HG03571 (cell line): ENCODE measurements at regions not wholly inside any gene's neighbourhood (a gene's known extent, or its start where the extent isn't known, plus 50 kb on each side); places are given as distances from the start of the nearest gene placed in this dataset.
"Not testable (repeated sequence)": the region's sequence is repeated elsewhere in the genome, so short reads cannot be mapped to it uniquely, and the experiment has no call there.

Experiments
- ATAC-seq: cut with Tn5 transposase; IDR thresholded peaks from one replicate; pipeline ENCODE4 v1.9.1; 2021; ENCODE audit not compliant: unreplicated experiment

DNA sequence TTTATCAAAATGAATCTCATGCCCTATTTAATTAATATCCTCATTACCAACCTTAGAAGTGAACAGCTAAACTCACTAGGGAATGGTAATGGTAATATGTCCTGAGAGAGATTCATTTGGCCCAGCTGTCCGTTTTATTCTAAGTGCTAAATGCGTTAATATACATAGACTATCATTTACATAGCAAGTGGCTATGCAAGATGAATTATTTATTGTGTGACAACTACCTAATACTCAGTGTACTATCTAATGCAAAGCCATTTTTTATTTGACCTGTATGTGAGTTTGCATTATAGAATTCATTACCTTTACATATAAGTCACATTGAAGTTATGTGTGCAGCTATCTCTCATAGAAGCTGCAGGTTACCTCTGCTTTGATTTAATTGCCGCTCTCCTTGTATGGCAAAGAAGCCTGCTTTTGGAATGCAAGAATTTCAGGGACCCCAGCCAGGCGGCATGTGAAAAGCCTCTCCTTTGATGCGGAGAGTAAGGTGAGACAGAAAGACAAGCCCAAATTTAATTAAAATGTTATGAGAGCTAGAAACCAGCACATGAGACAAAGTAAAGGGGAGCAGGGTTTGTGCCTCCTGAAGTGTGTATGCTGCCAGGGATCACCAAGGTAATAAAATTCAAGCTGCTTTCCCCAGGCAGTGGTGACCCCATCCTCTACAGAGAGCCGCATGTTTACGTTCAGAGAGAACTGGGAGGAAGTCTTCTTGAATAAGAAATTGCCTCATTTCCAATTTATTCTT is 693.0 kb upstream of the MAP3K7 start:
- ATAC-seq: no peak

- no peak for ATAC-seq
These were observed 691.5 kb upstream of the MAP3K7 start for GRCh38 chr6:91278416-91278815.

DNA sequence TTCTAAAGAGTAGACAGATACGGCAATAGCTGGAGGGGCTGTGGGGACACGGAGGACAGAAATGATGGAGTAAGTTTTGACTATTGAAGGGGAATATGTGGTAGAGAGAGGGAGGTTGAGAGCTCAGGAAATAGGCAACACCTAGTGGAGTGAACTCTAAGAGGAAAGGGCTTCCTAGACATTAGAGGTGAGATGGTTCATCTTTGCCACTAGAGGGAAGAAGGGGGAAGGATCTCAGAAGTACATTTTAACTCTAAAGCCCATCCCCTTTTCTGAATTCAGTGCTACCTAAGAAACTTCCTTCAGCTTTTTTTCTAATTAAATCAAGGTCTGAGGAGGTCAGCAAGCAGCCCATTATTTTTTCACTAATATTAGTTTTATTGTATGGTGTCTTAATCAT is 689.4 kb upstream of the MAP3K7 start:
- no peak for ATAC-seq

DNA sequence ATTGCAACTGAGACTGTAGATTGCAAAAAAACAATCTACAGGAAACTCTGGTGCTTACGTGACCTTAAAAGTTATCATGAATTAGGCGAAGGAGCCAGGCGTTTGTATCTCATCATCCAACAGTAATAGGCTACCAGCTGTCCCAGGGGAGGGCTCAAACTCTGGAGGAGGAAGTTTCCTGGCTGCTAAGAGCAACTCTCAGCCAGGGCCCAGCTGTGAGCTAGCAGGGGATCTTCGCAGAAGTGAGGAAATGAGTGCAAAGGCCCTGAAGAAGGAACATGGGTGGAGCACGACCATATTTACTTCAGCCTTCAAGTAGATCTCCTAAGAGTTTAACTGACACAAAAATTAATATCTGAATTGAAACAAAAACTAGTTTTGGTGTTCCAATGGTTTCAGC is 686.9 kb upstream of the MAP3K7 start:
- no peak for ATAC-seq

DNA sequence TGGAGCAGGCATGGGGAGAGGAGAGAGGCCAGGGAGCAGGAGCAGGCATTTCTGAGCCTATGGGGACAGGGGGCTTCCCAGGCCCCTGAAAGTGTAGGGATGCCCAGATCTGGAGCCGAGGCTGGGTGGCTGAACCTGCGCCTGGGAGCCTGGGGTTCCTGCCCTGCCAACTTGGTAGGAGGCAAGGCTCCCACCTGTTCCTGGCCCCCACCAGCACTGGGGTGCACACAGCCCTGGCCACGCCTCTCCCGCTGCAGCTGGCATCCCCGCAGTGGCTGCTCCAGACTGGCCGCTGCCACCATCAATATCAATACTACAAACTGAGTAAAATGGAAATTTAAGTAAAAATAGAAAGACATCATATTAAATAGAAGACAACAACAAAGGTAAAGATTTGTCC is 684.9 kb upstream of the MAP3K7 start:
- no peak for ATAC-seq

DNA sequence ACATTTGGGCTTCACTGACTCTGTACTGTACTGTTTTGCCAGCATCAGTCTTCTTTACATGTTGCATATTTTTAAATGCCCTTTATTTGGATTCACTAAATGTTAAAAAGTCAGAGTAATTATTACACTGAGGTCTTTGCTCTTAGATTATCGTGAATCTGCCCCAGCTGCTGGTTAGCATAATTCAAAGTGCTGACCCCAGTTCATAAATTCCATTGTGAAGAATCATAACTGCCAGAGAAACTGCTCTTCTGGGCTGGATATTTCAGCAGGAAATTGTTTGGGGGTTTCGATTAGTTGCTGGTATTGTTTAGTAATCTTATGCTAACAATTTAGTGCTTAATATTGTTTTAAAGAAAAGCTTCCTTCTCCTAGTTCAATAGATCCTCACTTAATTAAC is 682.1 kb upstream of the MAP3K7 start:
- no peak for ATAC-seq

GRCh38 chr6:91267246-91267645 is 680.4 kb upstream of the MAP3K7 start:
- ATAC-seq: no peak

DNA sequence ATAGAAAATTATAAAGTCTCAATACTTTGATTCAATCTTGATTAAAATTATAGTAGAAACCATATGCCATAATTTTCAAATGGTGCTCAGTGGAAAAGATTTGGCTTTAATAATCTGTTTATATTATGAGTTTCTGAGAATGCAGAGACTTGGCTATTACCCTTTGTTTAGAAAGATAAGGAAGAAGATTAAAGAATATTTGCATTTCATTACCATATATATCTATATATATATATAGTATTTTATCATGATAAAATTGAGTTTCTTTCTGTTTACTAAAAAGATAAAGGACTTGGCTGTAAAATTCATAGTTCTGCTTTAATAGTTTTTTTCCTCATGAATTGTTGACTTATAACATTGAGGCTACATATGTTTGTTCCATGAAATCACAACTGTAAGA is 679.3 kb upstream of the MAP3K7 start:
- no peak for ATAC-seq

DNA sequence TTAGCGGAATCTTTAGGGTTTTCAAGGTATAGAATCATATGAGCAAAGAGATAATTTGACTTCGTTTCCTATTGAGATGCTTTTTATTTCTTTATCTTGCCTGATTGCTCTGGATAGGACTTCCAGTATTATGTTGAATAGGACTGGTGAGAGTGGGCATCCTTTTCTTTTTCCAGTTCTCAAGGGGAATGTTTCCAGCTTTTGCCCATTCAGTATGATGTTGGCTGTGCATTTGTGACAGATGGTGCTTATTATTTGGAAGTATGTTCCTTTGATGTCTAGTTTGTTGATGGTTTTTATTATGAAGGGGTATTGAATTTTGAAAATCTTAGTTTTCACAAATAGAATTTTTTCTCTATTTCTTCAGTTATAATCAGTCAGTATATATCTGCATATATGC is 656.6 kb upstream of the MAP3K7 start:
- ATAC-seq: no peak

DNA sequence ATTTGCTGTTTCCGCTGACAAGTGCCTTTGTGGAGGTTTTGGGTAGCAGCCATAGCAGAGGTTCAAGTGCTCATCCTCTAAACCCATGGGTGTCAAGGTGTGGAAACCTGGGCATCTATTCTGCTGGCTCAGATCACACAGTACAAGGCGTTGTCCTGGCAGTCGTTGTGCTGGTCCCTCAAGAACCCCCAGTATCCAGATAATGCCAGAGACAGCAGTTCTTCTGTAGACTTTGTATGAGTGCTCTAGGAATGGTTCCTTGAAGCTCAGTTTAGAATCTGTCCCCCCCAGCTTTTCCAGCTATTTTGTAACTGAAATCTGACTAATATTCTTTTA is 655.7 kb upstream of the MAP3K7 start:
- no peak for ATAC-seq

DNA sequence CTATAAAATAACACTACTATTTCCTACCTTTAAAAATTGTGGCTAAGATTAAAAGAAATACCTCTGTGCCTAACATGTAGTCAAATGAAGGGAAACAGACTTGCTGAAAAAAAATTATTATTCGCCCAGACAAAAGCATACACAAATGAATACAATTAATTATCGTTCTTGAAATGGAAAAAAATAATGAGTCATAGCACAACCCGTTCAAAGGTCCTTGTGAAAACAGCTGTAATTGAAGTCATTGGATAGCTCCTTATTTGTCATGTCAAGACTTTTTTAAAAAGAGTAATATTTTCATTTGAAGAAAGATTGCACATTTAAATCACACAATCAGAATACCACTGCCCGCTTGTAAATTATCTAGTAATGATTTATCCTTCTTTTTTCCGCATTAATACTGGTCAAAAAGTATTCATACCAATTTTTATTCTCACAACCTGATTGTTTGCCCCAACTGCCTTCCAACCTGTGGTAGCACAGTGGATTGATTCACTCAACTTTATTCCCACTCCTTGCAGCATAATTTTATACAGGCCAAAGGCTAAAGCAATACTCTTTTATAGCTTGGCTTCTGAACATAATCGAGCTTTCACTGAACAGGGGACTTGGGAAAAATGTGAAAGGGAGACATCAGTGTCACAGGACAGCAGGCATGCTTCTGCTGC is 655.2 kb upstream of the MAP3K7 start:
- no peak for ATAC-seq

- no peak for ATAC-seq
These were observed 654.2 kb upstream of the MAP3K7 start for GRCh38 chr6:91240878-91241603.

DNA sequence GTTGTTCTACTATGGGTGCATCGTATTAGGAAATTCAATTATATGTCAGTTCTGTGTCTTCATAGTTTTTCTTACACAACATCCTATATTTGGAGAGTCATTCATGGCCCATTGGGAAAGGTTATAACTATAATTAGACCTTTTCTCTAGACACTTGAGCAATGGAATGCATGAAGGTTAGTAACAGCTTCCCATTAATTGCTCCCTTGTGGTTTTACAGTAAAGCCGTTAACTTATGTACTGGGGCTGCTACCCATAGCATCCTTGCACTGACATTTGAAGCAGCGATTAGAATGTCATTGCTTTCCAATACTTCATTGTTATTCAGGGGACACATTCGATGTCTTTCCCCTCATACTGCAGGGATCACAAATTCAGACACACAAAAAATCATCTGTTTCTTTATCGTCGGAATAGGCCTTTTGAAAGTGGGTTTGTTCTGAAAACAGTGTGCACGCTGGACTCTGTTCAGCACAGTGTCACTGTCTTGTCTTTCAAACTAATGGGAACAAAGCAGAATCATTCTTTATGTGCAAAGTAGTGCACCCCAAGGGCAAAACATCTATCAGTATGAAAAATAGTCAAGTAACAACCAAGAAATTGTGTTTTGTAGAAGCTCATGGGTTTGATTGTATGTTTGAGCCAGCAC is 634.3 kb upstream of the MAP3K7 start:
- ATAC-seq: no peak

DNA sequence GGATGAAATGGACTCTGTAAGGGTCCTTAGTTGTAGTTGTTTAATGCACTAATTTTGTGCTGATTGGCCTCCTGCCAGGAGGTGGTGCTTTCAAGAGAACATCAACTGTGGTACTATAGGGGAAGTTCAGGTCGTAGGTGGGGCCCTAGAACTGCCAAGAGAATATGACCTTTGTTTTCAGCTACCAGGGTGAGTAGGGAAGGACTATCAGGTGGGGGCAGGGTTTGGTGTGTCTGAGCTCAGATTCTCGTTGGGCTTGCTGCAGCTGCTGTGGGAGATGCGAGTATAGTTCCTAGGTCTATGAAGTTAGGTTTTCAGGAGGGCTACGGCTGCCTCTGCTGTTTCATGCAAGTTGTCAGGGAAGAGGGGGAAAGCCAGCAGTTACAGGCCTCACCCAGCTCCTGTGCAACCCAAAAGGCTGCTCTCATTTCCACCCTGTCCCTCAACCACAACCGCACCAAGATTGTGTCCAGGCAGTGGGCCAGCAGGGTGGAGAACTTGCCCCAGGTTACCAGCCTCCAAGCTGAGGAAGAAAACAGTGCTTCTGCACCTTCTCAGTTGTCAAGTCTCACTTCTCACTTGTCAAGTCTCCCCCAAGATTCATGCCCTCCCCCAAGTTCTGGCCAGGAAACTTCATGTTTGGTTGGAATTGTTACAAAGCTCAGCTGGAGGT is 626.5 kb upstream of the MAP3K7 start:
- ATAC-seq: no peak

DNA sequence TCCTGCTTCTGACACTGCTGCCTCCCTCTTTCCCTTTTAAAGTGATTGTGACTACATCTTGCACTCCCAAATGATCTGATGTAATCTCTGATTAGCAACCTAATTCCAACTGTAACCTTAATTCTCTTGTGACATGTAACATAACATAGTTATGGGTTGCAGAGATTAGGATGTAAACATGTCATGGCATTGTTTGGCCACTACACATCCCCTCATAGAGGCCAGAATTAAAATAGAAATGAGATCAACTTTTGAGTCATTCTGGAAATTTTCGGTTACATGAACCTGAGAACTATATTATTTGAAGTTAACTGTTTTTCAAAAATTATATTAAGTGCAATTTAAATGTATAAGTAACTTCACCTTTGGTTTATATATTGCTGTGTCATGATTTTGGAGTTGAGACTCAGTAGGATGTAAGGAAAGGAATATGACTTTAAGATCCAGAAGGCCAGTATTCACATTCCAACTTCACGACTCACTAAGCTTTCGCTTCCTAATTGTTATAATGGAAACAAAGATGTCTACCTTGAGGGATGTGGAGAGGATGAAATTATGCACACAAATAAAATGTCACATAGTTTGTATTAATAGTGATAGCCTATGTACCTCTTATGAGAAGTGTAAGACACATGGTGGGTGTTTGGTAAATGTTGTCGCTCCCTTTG is 611.9 kb upstream of the MAP3K7 start:
- no peak for ATAC-seq

- ATAC-seq: no peak
These were observed 609.9 kb upstream of the MAP3K7 start for GRCh38 chr6:91196729-91197128.

DNA sequence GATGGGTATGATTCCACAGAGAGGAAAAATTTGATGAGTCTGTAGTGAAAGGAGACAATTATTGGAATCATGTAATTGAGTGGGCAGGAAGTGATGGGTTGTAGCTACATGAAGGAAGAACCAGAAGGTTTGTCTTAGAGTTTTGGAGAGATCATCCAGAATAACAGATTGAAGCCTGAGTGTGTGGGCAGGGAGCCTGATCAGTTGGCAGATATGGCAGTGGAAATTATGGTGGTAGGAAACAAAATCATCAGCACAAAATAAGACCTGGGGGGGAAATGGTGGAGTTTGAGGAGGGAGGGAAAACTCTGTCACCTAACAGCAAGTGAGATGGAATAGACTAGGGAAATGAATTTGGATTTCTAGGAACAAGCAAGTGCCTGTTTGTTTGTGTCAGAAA is 606.6 kb upstream of the MAP3K7 start:
- no peak for ATAC-seq

DNA sequence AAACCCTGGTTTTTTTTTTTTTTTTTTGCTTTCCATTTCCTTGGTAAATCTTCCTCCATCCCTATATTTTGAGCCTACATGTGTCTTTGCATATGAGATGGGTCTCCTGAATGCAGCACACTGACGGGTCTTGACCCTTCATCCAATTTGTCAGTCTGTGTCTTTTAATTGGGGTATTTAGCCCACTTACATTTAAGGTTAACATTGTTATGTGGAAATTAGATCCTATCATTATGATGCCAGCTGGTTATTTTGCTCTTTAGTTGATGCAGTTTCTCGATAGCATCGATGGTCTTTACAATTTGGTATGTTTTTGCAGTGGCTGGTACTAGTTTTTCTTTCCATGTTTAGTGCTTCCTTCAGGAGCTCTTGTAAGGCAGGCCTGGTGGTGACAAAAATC is 603.2 kb upstream of the MAP3K7 start:
- not testable (repeated sequence) for ATAC-seq

- no peak for ATAC-seq
These were observed 598.2 kb upstream of the MAP3K7 start for GRCh38 chr6:91185072-91185471.

- no peak for ATAC-seq
These were observed 594.5 kb upstream of the MAP3K7 start for GRCh38 chr6:91181416-91181815.

DNA sequence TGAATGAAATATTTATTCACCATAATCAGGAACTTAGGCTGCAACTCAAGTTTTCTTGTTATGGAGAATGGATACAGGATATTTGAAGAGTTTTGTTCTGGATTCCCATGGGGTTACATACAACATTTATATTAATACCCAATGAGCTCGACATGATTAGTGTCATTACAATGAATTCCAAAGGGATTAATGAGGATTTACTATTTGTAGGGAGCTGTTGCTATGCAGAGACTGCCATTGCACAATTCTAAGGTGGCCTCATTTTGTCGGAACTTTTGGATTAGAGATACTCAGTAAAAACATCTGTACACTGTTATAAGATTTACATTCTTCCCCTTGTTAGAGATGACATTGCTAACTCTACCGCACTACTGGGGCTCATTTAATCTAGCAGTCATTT is 586.8 kb upstream of the MAP3K7 start:
- no peak for ATAC-seq
